IPS-20b (cell line): ENCODE measurements at regions not wholly inside any gene's neighbourhood (a gene's known extent, or its start where the extent isn't known, plus 50 kb on each side); places are given as distances from the start of the nearest gene placed in this dataset.

ENCODE experiments used
- H3K27ac ChIP-seq: one replicate; pipeline ENCODE4 v1.5.1; 2013; ENCODE audit warnings: low read length
- H3K27me3 ChIP-seq: 2 replicates; pipeline ENCODE4 v1.6.1; 2013; ENCODE audit warnings: mild to moderate bottlenecking, low read length, inconsistent platforms; ENCODE audit not compliant: insufficient read depth
- H3K36me3 ChIP-seq: 2 replicates; pipeline ENCODE4 v1.6.1; 2013; ENCODE audit warnings: low read depth, mild to moderate bottlenecking, inconsistent platforms, low read length, moderate library complexity; ENCODE audit not compliant: insufficient read depth
- H3K4me1 ChIP-seq: 2 replicates; pipeline ENCODE4 v1.6.1; 2013; ENCODE audit warnings: mild to moderate bottlenecking, control low read depth, inconsistent platforms, low read length, moderate library complexity; ENCODE audit not compliant: insufficient read depth
- H3K4me3 ChIP-seq: 2 replicates; pipeline ENCODE4 v1.5.1; 2013; ENCODE audit warnings: mild to moderate bottlenecking, low read length, inconsistent platforms
- H3K9ac ChIP-seq: 2 replicates; pipeline ENCODE4 v1.6.1; 2013; ENCODE audit warnings: low read depth, mild to moderate bottlenecking, inconsistent platforms, low read length, moderate library complexity
- H3K9me3 ChIP-seq: 2 replicates; pipeline ENCODE4 v1.6.1; 2013; ENCODE audit warnings: mild to moderate bottlenecking, low read depth, low read length, inconsistent platforms; ENCODE audit not compliant: insufficient read depth

DNA sequence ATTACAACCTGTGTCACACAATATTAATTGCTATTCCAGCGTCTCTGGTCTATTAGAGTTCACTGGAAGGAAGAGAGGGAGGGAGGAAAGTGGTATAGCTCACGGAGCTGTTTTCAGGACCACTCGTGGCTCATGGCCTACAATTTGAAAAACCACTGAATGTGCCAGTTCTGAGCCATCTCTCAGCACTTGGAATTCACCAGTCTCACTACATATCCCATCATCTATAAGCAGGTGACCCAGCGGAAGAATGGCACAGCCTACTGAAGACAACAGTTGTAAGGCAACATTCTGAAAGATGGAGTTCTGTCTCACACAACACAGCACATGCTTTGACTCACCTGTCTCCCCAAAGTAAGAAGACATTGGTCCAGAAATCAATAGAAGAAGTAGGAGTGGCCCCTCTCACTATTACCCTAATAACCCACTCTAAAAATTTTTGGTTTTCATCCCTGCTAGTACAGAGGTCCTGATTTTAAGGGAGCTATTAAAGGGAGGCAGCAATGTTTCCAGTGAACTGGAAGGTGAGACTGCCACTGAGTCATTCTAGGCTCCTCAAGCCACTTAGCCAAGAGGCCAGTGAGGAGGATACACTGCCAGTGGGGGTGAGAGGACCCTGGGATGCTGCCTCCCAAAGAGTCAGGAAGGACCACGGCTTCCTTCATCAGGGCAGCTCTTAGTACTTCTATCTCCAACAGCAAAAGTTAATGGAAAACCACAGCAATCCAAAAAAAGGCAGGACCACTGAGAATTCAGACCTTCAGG lies 50.0 kb upstream of the DOCK9 start:
- H3K27me3 ChIP-seq, result no peaks in the 10 kb centered on the region
- no peak overlapping the region for H3K9ac ChIP-seq
- no peak overlapping the region for H3K4me3 ChIP-seq
- H3K36me3 ChIP-seq, result no peaks in the 10 kb centered on the region
- H3K27ac ChIP-seq, result no peak overlapping the region
- H3K4me1 ChIP-seq, result no peaks in the 10 kb centered on the region
- 0 out of 2 replicates have a peak, but pooled peaks cover 6% of the 10 kb centered on the region for H3K9me3 ChIP-seq

DNA sequence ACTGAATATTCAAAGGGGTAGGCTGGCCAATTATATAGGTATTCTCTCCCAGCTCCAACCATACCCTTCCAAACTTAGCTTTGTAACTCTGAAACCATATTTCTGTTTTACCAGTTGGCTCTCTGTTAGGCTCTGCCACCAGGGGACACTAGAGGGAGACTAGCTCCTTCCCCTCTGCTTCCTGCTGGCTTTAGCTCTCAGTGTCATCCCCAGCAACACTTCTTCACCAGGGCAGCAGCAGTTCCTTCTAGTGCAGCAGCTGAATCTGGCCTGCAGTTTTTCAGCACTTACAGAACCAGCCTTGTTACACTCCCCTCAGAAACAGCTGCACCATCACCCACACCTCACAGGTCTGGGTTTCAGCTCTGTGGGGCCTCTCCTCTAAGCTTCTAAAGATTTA lies 51.0 kb upstream of the DOCK9 start:
- 0 out of 2 replicates have a peak, but pooled peaks cover 6% of the 10 kb centered on the region for H3K9me3 ChIP-seq
- H3K9ac ChIP-seq, result no peak overlapping the region
- no peak overlapping the region for H3K27ac ChIP-seq
- H3K4me1 ChIP-seq, result no peaks in the 10 kb centered on the region
- no peak overlapping the region for H3K4me3 ChIP-seq
- H3K36me3 ChIP-seq, result no peaks in the 10 kb centered on the region
- H3K27me3 ChIP-seq, result no peaks in the 10 kb centered on the region

DNA sequence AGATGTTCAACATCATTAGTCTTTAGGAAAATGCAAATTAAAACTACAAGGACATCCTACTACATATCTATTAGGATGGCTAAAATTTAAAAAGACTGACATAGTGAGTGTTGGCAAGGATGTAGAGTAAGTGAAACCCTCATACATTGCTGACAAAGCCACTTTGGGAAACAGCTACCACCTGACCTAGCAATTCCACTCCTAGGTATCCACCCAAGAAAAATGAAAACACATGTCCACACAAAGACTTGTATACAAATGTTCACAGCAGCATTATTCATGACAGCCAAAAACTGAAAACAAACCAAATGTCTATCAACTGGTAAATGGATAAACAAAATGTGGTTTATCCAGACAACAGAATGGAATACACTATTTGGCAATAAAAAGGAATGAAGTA lies 51.7 kb upstream of the DOCK9 start:
- H3K4me3 ChIP-seq, result no peak overlapping the region
- H3K36me3 ChIP-seq, result no peaks in the 10 kb centered on the region
- H3K4me1 ChIP-seq, result no peaks in the 10 kb centered on the region
- H3K27ac ChIP-seq, result no peak overlapping the region
- H3K27me3 ChIP-seq, result no peaks in the 10 kb centered on the region
- no peak overlapping the region for H3K9ac ChIP-seq
- H3K9me3 ChIP-seq, result 0 out of 2 replicates have a peak, but pooled peaks cover 6% of the 10 kb centered on the region

DNA sequence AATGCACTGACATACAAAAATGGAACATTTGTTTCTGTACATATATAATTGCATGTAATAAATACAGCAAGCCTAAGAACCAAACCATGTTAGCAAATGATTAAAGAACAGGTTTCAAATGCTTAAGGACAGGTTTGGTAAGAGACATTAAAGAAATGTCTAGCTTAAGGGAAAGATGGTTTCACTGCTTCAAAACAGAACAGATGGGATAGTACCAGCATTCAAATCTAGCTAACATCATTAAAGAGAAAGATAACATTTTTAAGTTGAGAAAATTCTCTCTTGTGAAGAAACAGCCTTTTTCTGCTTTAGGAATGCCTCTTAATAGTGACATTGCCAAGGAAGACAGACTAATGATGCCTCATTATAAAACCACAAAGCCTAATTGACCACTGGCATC lies 52.5 kb upstream of the DOCK9 start:
- Histone ChIP-seq H3K9ac (no peak overlapping the region), H3K27ac (no peak overlapping the region), H3K4me3 (no peak overlapping the region), H3K9me3 (0 out of 2 replicates have a peak, but pooled peaks cover 6% of the 10 kb centered on the region), H3K4me1 (no peaks in the 10 kb centered on the region), H3K36me3 (no peaks in the 10 kb centered on the region), H3K27me3 (no peaks in the 10 kb centered on the region)

DNA sequence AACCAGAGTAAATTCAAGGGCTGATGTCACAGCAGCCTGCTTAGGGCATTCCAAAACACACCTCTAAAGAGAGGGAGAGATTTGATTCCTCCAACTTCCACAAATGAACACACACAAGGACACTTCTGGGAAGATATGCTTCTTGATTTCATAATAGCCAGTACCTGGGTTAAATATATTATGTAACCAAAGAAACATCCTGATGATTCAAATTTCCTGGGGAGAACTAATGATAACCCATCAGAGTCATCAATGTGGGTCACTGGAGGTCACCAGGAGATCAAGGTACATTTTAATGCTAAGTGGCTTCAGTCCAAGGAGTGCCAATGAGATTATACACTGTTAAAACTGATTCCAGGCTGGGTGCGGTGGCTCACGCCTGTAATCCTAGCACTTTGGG lies 54.0 kb upstream of the DOCK9 start:
- H3K27me3 ChIP-seq, result no peaks in the 10 kb centered on the region
- H3K4me1 ChIP-seq, result no peaks in the 10 kb centered on the region
- no peaks in the 10 kb centered on the region for H3K36me3 ChIP-seq
- 0 out of 2 replicates have a peak, but pooled peaks cover 6% of the 10 kb centered on the region for H3K9me3 ChIP-seq
- H3K27ac ChIP-seq, result no peak overlapping the region
- H3K4me3 ChIP-seq, result no peak overlapping the region
- no peak overlapping the region for H3K9ac ChIP-seq

DNA sequence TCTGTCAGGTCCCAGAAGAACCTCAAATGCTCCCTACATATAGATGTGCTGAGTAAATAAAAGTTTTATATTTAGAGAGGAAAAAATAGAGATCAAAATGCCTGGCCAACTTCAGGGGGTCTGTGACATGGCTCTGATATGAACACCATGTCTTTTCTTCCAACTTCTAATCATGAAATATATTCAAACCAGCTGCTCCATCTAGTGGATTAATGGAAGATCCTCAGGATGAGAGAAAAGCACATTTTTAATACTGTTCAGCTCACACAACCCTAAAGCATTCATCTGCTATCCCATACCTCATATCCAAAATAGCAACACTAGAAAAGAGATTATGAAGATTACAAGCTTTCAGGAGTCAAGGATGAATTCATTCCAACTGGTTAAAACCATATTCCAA lies 56.0 kb upstream of the DOCK9 start:
- H3K4me1 ChIP-seq, result no peaks in the 10 kb centered on the region

DNA sequence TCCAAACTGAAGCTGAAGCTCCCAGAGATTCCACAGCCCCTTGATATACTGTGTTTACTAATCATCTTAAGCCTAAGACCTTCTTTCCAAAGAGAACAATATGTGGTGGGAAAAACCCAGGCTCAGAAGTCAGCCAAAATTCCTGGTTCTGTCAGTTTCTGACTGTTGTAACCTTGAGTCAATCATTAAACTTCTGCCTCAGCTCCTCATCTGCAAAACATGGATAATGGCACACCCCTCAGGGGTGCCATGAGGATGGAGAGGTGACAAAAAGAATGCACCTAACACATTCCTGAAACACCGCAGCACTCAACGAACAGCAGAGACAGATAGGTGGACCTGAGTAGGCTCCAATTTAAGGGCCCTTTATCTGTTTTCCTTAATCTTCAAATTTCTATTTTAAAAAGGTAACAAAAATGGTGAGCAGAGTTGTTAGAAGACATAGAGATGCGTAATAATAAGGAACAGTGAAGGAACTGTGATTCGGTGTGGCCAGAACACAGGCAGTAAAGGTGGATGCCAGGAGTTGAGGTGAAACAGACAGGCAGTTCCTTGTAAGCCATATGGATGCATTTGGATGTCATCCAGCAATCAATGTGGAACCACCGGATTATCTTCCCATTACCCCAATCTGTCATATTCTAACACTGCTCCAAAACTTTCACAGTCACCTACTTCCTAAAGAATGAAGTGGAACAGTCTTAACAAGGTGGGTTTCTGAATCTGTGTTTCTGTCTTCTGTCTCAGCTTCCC lies 56.6 kb upstream of the DOCK9 start:
- Histone ChIP-seq H3K4me1 (no peaks in the 10 kb centered on the region), H3K4me3 (no peak overlapping the region), H3K27ac (no peak overlapping the region), H3K9ac (no peak overlapping the region), H3K9me3 (0 out of 2 replicates have a peak, but pooled peaks cover 4% of the 10 kb centered on the region), H3K27me3 (no peaks in the 10 kb centered on the region), H3K36me3 (no peaks in the 10 kb centered on the region)

More for the DNA sequence above, 56.0 kb upstream of the DOCK9 start:
- no peaks in the 10 kb centered on the region for H3K27me3 ChIP-seq
- no peaks in the 10 kb centered on the region for H3K36me3 ChIP-seq
- no peak overlapping the region for H3K9ac ChIP-seq
- 0 out of 2 replicates have a peak, but pooled peaks cover 6% of the 10 kb centered on the region for H3K9me3 ChIP-seq
- H3K4me3 ChIP-seq, result no peak overlapping the region
- no peak overlapping the region for H3K27ac ChIP-seq

DNA sequence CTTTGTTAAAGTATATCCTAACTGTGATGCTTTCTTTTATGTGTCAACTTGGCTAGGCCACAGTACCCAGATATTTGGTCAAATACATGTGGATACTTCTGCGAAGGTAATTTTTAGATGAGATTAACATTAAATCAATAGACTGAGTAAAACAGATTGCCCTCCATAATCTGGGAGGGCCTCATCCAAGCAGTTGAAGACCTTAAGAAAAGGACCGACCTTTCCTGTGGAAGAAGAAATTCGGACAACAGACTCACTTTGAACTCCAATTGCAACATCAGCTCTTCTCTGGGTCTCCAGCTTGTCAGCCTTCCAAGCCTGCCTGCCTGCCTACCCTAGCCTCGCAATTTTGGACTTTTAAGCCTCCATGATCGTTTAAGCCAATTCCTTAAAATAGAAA lies 57.9 kb upstream of the DOCK9 start:
- Histone ChIP-seq H3K9ac (no peak overlapping the region), H3K27ac (no peak overlapping the region), H3K4me3 (no peak overlapping the region), H3K36me3 (no peaks in the 10 kb centered on the region), H3K4me1 (no peaks in the 10 kb centered on the region), H3K9me3 (no peaks in the 10 kb centered on the region), H3K27me3 (no peaks in the 10 kb centered on the region)

DNA sequence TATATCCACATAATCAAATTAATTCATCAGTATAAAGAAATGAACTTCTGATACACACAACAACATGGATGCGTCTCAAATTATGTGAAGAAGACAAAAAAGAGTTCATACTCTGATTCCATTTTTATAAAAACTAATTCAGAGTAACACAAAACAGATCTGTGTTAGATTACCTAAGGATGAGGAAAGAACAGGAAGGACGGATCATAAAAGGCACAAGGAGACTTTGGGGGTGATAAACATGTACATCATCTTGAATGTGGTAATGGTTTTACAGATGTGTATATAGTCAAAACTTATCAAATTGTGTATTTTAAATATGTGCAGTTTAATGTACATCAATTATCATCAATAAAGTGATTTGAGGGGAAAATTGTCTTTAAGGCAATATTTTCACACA lies 59.9 kb upstream of the DOCK9 start:
- H3K27me3 ChIP-seq, result no peaks in the 10 kb centered on the region
- H3K36me3 ChIP-seq, result no peaks in the 10 kb centered on the region
- no peaks in the 10 kb centered on the region for H3K4me1 ChIP-seq
- no peak overlapping the region for H3K9ac ChIP-seq
- no peak overlapping the region for H3K27ac ChIP-seq
- no peak overlapping the region for H3K4me3 ChIP-seq
- no peaks in the 10 kb centered on the region for H3K9me3 ChIP-seq

DNA sequence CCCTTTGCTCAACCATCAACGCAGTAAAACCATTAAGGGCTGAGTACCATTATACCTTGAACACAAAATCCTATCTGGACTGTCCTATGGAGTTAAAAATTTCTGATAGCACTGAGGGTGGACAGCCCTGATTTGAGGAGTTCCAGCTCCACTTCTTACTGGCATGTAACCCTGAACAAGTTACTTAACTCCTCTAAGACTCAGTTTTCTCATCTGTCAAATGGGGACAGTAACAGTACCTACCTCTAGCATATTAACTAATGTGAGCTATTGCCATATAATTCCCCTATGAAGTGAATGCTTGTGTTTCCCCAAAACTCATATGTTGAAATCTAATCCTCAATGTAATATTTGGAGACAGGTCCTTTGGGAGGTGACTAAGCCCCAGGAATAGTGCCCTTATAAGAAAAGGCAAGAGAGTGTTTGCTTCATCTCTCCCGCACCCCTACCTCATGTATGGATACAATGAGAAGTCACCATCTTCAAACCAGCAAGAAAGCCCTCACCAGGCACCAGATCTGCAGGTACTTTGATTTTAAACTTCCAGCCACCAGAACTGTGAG lies 61.9 kb upstream of the DOCK9 start:
- H3K9ac ChIP-seq, result no peak overlapping the region
- H3K27ac ChIP-seq, result no peak overlapping the region
- no peaks in the 10 kb centered on the region for H3K36me3 ChIP-seq
- H3K4me3 ChIP-seq, result no peak overlapping the region
- H3K9me3 ChIP-seq, result no peaks in the 10 kb centered on the region
- no peaks in the 10 kb centered on the region for H3K4me1 ChIP-seq
- no peaks in the 10 kb centered on the region for H3K27me3 ChIP-seq

DNA sequence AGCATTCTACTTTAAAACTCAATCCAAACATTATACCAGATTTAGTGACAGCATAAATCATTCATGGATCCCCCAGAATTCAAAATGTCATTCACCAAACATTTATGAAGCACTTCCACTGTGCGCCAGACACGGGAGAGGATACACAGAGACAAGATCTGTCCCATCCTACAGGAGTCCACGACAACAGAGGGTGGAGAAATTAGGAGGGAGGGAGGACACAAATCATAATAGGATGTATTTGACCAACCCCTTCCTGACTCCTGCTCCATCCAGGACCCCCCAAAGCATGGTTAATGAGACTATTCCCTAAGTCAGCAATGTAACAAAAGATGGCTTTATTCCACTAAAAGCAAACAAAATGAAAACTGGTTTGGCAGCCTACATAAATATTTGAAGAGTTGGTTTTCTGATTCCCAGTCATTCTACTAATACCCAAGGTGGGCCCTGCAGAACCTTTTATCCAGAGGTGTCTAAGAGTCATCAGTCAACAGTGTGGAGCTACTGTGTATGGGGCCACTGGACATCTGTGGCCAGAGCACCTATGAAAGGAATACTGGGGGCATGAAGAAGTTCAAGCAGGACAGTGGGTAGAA lies 62.8 kb upstream of the DOCK9 start:
- Histone ChIP-seq H3K9me3 (no peaks in the 10 kb centered on the region), H3K4me3 (no peak overlapping the region), H3K4me1 (no peaks in the 10 kb centered on the region), H3K36me3 (no peaks in the 10 kb centered on the region), H3K27me3 (no peaks in the 10 kb centered on the region), H3K27ac (no peak overlapping the region), H3K9ac (no peak overlapping the region)
